ENCODE measurements at regions not wholly inside any gene's neighbourhood (a gene's known extent, or its start where the extent isn't known, plus 50 kb on each side); places are given as distances from the start of the nearest gene placed in this dataset.

- DNase-seq (ENCODE audit: low read depth, low spot score) (no peak), FAIRE-seq (no peak)
- CTCF ChIA-PET, result interaction anchor here (2.9 kb wide), 1 partner anchor 12 kb away, joined by 12 read pairs; no protein-coding TSS in a partner anchor
- no peak overlapping the region for H3K4me3 ChIP-seq (replicated peaks in 1 of 3; ENCODE audit: insufficient read depth in 1 of 3, low read depth in 1 of 3, low read length in 3 of 3)
- H3K9ac ChIP-seq (replicated peaks; ENCODE audit: extremely low read depth, insufficient read depth, low read length), result no peak overlapping the region
- no peaks in the 10 kb centered on the region for H3K9me3 ChIP-seq (replicated peaks; ENCODE audit: control insufficient read depth, insufficient read depth, low read length)
- dilution Hi-C loops (cut with MboI; ENCODE audit: extremely low pct_ligation_motif_present, low sequenced_read_pairs) (no loop called here), intact Hi-C loops (cut with micrococcal nuclease) (no loop called here)
- H3K4me1 ChIP-seq (ENCODE audit: control insufficient read depth, extremely low read depth, insufficient read depth, low read length), result no peaks in the 10 kb centered on the region
- H3K9me1 ChIP-seq (replicated peaks; ENCODE audit: control insufficient read depth, extremely low read depth, insufficient read depth, low read length), result no peaks in the 10 kb centered on the region
- POLR2A ChIA-PET, result no interaction called here
- H3K4me2 ChIP-seq (ENCODE audit: insufficient read depth, low read length), result no peak overlapping the region
- no peaks in the 10 kb centered on the region for H4K20me1 ChIP-seq (replicated peaks; ENCODE audit: control insufficient read depth, extremely low read depth, insufficient read depth, low read length)
- H3K27ac ChIP-seq (ENCODE audit: insufficient read depth, low read depth, low read length), result no peak overlapping the region
- peaks cover 3 to 4% of the 10 kb centered on the region in 2 experiments for H3K27me3 ChIP-seq (ENCODE audit: control insufficient read depth in 2 of 2, insufficient read depth in 2 of 2, low read length in 2 of 2)
- no peak overlapping the region for H2AFZ ChIP-seq (ENCODE audit: low read depth, low read length)
- no peaks in the 10 kb centered on the region for H3K36me3 ChIP-seq (ENCODE audit: control insufficient read depth in 2 of 2, extremely low read depth in 1 of 2, insufficient read depth in 2 of 2, low read length in 2 of 2)
- BruUV-seq (replicated peaks), result no TSS peak
- TF ChIP-seq POLR2AphosphoS5 (IDR thresholded peaks at IDR 0.05; ENCODE audit: insufficient read depth, low read depth, low read length), result no peak
- TF ChIP-seq GATA2 (IDR thresholded peaks at IDR 0.05; ENCODE audit: insufficient read depth, insufficient read length, low read depth, low read length), result no peak
- TF ChIP-seq FOS (IDR thresholded peaks at IDR 0.05; ENCODE audit: borderline replicate concordance, insufficient read depth, low read length), result no peak
- TF ChIP-seq EZH2 (IDR thresholded peaks at IDR 0.05; ENCODE audit: borderline replicate concordance, low read depth, low read length, severe bottlenecking), result no peak
- TF ChIP-seq POLR2A (IDR thresholded peaks at IDR 0.05; ENCODE audit: low read depth, low read length), result no peak
- no peaks in the 10 kb centered on the region for H3K79me2 ChIP-seq (ENCODE audit: control insufficient read depth, insufficient read depth, low read length)
Measured at GRCh38 chr9:79201636-79202035, 370.1 kb upstream of the TLE4 start.

- Histone ChIP-seq H3K36me3 (ENCODE audit: control insufficient read depth in 2 of 2, extremely low read depth in 1 of 2, insufficient read depth in 2 of 2, low read length in 2 of 2) (no peaks in the 10 kb centered on the region), H3K27ac (ENCODE audit: insufficient read depth, low read depth, low read length) (no peak overlapping the region), H3K9me1 (replicated peaks; ENCODE audit: control insufficient read depth, extremely low read depth, insufficient read depth, low read length) (no peaks in the 10 kb centered on the region), H3K4me1 (ENCODE audit: control insufficient read depth, extremely low read depth, insufficient read depth, low read length) (no peaks in the 10 kb centered on the region), H3K79me2 (ENCODE audit: control insufficient read depth, insufficient read depth, low read length) (no peaks in the 10 kb centered on the region), H4K20me1 (replicated peaks; ENCODE audit: control insufficient read depth, extremely low read depth, insufficient read depth, low read length) (no peaks in the 10 kb centered on the region), H2AFZ (ENCODE audit: low read depth, low read length) (no peak overlapping the region), H3K9ac (replicated peaks; ENCODE audit: extremely low read depth, insufficient read depth, low read length) (no peak overlapping the region), H3K27me3 (ENCODE audit: control insufficient read depth in 2 of 2, insufficient read depth in 2 of 2, low read length in 2 of 2) (no peaks in the 10 kb centered on the region), H3K9me3 (replicated peaks; ENCODE audit: control insufficient read depth, insufficient read depth, low read length) (no peaks in the 10 kb centered on the region), H3K4me2 (ENCODE audit: insufficient read depth, low read length) (no peak overlapping the region), H3K4me3 (replicated peaks in 1 of 3; ENCODE audit: insufficient read depth in 1 of 3, low read depth in 1 of 3, low read length in 3 of 3) (no peak overlapping the region)
- intact Hi-C loops (cut with micrococcal nuclease) (no loop called here), dilution Hi-C loops (cut with MboI; ENCODE audit: extremely low pct_ligation_motif_present, low sequenced_read_pairs) (no loop called here)
- no peak for FAIRE-seq
- BruUV-seq (replicated peaks), result no TSS peak
- CTCF ChIA-PET, result interaction anchor here (0.7 kb wide), 1 partner anchor 760 kb away, joined by 3 read pairs; no protein-coding TSS in a partner anchor
- no peak for DNase-seq (ENCODE audit: low read depth, low spot score)
- TF ChIP-seq POLR2AphosphoS5 (IDR thresholded peaks at IDR 0.05; ENCODE audit: insufficient read depth, low read depth, low read length), result no peak
- no peak for TF ChIP-seq FOS (IDR thresholded peaks at IDR 0.05; ENCODE audit: borderline replicate concordance, insufficient read depth, low read length)
- TF ChIP-seq JUN (IDR thresholded peaks at IDR 0.05; ENCODE audit: borderline replicate concordance, insufficient read depth, insufficient read length, low read depth), result no peak
- no peak for TF ChIP-seq CTCF (IDR thresholded peaks at IDR 0.05; ENCODE audit: extremely low read depth in 1 of 2, insufficient read depth in 1 of 2, low read depth in 1 of 2, low read length in 2 of 2)
- no peak for TF ChIP-seq GATA2 (IDR thresholded peaks at IDR 0.05; ENCODE audit: insufficient read depth, insufficient read length, low read depth, low read length)
- TF ChIP-seq MYC (IDR thresholded peaks at IDR 0.05; ENCODE audit: low read depth, low read length), result no peak
- no peak for TF ChIP-seq MAX (IDR thresholded peaks at IDR 0.05; ENCODE audit: insufficient read depth, insufficient read length)
- TF ChIP-seq POLR2A (IDR thresholded peaks at IDR 0.05; ENCODE audit: low read depth, low read length), result no peak
- TF ChIP-seq EZH2 (IDR thresholded peaks at IDR 0.05; ENCODE audit: borderline replicate concordance, low read depth, low read length, severe bottlenecking), result no peak
- POLR2A ChIA-PET, result no interaction called here
Measured at GRCh38 chr9:79208791-79209396, 362.9 kb upstream of the TLE4 start.
